ENCODE measurements at regions not wholly inside any gene's neighbourhood (a gene's known extent, or its start where the extent isn't known, plus 50 kb on each side); places are given as distances from the start of the nearest gene placed in this dataset.
"Not testable (repeated sequence)": the region's sequence is repeated elsewhere in the genome, so short reads cannot be mapped to it uniquely, and the experiment has no call there.

DNA sequence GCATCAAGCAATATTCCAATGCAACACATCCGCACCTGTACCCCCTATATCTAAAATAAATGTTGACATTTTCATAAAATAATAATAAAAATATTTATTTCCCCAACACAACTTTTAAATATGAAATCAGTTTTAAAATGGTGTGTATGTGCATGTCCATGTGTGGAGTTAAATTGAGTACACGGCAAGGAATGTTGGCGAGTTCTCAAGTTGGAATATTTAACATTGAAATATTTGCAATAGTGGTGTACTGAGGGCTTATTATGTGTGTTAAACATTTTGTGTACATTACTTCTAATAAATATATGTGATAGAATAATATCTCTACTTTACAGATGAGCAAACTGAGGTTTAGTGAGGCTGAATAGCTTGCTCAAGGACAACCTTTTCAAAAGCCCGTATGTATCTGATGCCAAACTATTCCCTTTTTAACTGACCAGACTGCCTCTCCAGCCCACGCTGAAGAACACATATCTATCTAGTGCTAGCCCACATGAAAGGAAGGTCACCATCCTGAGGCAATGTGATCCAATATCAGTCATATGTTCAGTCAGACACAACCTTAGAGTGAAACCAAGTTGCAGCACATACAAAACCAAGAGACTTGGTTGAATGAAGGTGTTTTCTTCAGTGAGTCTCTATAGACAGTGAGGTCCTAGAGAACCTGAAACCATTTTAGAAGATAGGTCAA, 192.2 kb upstream of the CDH11 start:
- ATAC-seq (ENCODE audit: low read depth): no peak
- H3K27ac ChIP-seq (ENCODE audit: poor library complexity, severe bottlenecking): no peak overlapping the region
- H3K9me3 ChIP-seq (ENCODE audit: severe bottlenecking): no peaks in the 10 kb centered on the region
- no peak for DNase-seq (ENCODE audit: low spot score)
- no peaks in the 10 kb centered on the region for H3K4me1 ChIP-seq (ENCODE audit: insufficient read depth, poor library complexity, severe bottlenecking)
- H3K27me3 ChIP-seq (ENCODE audit: insufficient read depth, poor library complexity, severe bottlenecking): no peaks in the 10 kb centered on the region
- TF ChIP-seq, protein P1, sequence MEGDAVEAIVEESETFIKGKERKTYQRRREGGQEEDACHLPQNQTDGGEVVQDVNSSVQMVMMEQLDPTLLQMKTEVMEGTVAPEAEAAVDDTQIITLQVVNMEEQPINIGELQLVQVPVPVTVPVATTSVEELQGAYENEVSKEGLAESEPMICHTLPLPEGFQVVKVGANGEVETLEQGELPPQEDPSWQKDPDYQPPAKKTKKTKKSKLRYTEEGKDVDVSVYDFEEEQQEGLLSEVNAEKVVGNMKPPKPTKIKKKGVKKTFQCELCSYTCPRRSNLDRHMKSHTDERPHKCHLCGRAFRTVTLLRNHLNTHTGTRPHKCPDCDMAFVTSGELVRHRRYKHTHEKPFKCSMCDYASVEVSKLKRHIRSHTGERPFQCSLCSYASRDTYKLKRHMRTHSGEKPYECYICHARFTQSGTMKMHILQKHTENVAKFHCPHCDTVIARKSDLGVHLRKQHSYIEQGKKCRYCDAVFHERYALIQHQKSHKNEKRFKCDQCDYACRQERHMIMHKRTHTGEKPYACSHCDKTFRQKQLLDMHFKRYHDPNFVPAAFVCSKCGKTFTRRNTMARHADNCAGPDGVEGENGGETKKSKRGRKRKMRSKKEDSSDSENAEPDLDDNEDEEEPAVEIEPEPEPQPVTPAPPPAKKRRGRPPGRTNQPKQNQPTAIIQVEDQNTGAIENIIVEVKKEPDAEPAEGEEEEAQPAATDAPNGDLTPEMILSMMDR (IDR thresholded peaks at IDR 0.05; ENCODE audit: poor library complexity, severe bottlenecking): no peak
- no peak overlapping the region for H3K4me3 ChIP-seq (ENCODE audit: severe bottlenecking)
- H3K36me3 ChIP-seq (ENCODE audit: low read depth): no peaks in the 10 kb centered on the region

- H3K27me3 ChIP-seq (ENCODE audit: insufficient read depth, poor library complexity, severe bottlenecking): no peaks in the 10 kb centered on the region
- TF ChIP-seq, protein P1 (IDR thresholded peaks at IDR 0.05; ENCODE audit: poor library complexity, severe bottlenecking): no peak
- ATAC-seq (ENCODE audit: low read depth): no peak
Observed at GRCh38 chr16:65312795-65313194, 190.9 kb upstream of the CDH11 start.

GRCh38 chr16:65312071-65312470, 190.2 kb upstream of the CDH11 start:
- Histone ChIP-seq H3K9me3 (ENCODE audit: severe bottlenecking) (no peaks in the 10 kb centered on the region), H3K27me3 (ENCODE audit: insufficient read depth, poor library complexity, severe bottlenecking) (no peaks in the 10 kb centered on the region), H3K36me3 (ENCODE audit: low read depth) (no peaks in the 10 kb centered on the region), H3K27ac (ENCODE audit: poor library complexity, severe bottlenecking) (no peak overlapping the region), H3K4me1 (ENCODE audit: insufficient read depth, poor library complexity, severe bottlenecking) (no peaks in the 10 kb centered on the region), H3K4me3 (ENCODE audit: severe bottlenecking) (no peak overlapping the region)
- DNase-seq (ENCODE audit: low spot score) (no peak), ATAC-seq (ENCODE audit: low read depth) (no peak)
- TF ChIP-seq, protein P1 (IDR thresholded peaks at IDR 0.05; ENCODE audit: poor library complexity, severe bottlenecking): no peak

More at GRCh38 chr16:65312795-65313194, 190.9 kb upstream of the CDH11 start:
- H3K4me1 ChIP-seq (ENCODE audit: insufficient read depth, poor library complexity, severe bottlenecking): no peaks in the 10 kb centered on the region
- H3K4me3 ChIP-seq (ENCODE audit: severe bottlenecking): no peak overlapping the region
- H3K27ac ChIP-seq (ENCODE audit: poor library complexity, severe bottlenecking): no peak overlapping the region
- H3K9me3 ChIP-seq (ENCODE audit: severe bottlenecking): no peaks in the 10 kb centered on the region
- H3K36me3 ChIP-seq (ENCODE audit: low read depth): no peaks in the 10 kb centered on the region
- no peak for DNase-seq (ENCODE audit: low spot score)

DNA sequence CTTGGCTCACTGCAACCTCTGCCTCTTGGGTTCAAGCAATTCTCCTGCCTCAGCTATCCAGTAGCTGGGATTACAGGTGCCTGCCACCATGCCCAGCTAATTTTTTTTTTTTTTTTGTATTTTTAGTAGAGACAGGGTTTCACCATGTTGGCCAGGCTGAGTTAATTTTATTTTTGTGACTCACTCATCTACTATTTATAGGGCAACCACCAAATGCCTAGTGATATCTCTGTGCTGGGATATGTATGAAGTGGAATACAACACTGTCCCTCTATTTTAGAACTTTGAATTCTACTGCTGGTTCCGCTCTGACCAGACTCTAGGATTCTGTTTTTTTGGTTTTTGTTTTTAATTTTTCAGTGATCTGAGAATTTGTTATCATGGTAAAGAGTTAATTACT, 188.6 kb upstream of the CDH11 start:
- not testable (repeated sequence) for H3K27ac ChIP-seq (ENCODE audit: poor library complexity, severe bottlenecking); H3K9me3 ChIP-seq (ENCODE audit: severe bottlenecking); H3K4me1 ChIP-seq (ENCODE audit: insufficient read depth, poor library complexity, severe bottlenecking); H3K36me3 ChIP-seq (ENCODE audit: low read depth); DNase-seq (ENCODE audit: low spot score); H3K27me3 ChIP-seq (ENCODE audit: insufficient read depth, poor library complexity, severe bottlenecking); H3K4me3 ChIP-seq (ENCODE audit: severe bottlenecking)
- ATAC-seq (ENCODE audit: low read depth): peak; percentile 79; the same call in 2 of the 3 replicates

- TF ChIP-seq, protein P1 (IDR thresholded peaks at IDR 0.05; ENCODE audit: poor library complexity, severe bottlenecking): no peak
- H3K9me3 ChIP-seq (ENCODE audit: severe bottlenecking): no peaks in the 10 kb centered on the region
- no peak overlapping the region for H3K27ac ChIP-seq (ENCODE audit: poor library complexity, severe bottlenecking)
- H3K4me3 ChIP-seq (ENCODE audit: severe bottlenecking): no peak overlapping the region
- DNase-seq (ENCODE audit: low spot score) (no peak), ATAC-seq (ENCODE audit: low read depth) (no peak)
- H3K4me1 ChIP-seq (ENCODE audit: insufficient read depth, poor library complexity, severe bottlenecking): no peaks in the 10 kb centered on the region
- H3K27me3 ChIP-seq (ENCODE audit: insufficient read depth, poor library complexity, severe bottlenecking): no peaks in the 10 kb centered on the region
- H3K36me3 ChIP-seq (ENCODE audit: low read depth): no peaks in the 10 kb centered on the region
Observed at GRCh38 chr16:65309354-65309753, 187.5 kb upstream of the CDH11 start.
